HL-60/S4 treated with phorbol 12-myristate 13-acetate at 8.2 ng/mL for 4 days and 3 days (cell line): ENCODE measurements at regions not wholly inside any gene's neighbourhood (a gene's known extent, or its start where the extent isn't known, plus 50 kb on each side); places are given as distances from the start of the nearest gene placed in this dataset.

ENCODE experiments used
- in situ Hi-C: fragments of 300-500 bp; cut with MboI; formaldehyde crosslinking; loops from 2 replicates; pipeline ENCODE4 v1.15.0; 2022; ENCODE audit warnings: low sequenced_read_pairs

DNA sequence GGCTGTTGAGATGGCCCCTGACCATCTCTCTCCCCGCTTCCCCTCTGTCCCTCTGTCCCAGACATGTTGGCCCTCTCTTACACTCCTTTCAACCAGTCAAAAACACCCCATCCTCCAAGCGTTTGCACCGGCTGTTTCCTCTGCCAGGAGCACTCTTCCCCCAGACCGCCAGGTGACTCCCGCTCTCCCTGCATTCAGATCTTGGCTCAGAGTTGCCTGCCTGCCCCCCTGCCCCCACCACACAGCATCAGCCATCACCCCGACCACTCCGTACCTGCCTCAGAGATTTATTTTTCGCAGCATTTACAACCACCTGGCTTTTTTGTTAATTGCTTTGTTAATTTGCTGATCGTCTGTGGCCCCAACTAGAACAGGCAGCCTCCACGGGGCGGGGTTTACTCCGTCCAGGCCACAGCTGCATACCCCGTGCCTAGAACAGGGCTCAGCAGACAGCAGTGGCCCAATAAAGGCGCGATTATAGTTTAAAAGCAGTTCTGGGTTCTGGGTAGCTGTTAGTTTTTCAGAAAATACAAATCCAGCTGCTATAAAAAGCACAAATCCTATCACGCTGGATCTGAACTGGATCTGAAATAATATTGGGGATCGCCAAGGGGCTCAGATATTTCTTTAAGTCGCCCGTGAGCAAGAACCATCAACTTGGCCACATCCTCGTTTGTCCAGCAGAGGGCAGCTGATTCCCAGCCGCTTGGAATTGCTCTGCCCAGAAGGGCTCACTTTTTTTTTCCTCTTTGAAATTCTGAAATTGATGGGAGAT is 173.6 kb downstream of the IRF8 start:
- in situ Hi-C loops = no loop called here

DNA sequence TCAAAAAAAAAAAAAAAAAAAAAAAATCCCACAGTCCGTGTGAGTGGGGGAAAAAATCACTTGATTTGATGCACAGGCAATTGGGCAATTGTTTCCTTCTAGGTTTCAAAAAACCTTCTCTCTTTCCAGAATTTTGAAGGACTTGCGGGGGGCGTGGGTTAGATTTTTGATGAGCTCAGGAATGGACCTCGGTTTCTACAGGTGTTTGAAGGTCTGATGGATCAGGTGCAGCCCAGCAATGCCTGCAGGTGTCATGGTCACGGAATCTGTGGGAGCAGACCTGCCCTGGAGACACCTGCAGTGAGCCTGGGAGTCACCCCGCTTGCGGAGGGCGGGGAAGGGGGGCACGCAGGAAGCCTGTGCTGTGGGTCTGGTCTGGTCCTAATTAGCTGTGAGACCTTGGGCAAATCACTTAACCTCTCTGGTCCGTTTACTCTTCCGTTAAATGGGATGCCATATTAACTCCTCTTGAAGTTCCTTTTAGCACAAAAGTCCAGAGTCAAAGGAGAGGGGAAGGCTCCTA is 174.2 kb downstream of the IRF8 start:
- in situ Hi-C loops = no loop called here

DNA sequence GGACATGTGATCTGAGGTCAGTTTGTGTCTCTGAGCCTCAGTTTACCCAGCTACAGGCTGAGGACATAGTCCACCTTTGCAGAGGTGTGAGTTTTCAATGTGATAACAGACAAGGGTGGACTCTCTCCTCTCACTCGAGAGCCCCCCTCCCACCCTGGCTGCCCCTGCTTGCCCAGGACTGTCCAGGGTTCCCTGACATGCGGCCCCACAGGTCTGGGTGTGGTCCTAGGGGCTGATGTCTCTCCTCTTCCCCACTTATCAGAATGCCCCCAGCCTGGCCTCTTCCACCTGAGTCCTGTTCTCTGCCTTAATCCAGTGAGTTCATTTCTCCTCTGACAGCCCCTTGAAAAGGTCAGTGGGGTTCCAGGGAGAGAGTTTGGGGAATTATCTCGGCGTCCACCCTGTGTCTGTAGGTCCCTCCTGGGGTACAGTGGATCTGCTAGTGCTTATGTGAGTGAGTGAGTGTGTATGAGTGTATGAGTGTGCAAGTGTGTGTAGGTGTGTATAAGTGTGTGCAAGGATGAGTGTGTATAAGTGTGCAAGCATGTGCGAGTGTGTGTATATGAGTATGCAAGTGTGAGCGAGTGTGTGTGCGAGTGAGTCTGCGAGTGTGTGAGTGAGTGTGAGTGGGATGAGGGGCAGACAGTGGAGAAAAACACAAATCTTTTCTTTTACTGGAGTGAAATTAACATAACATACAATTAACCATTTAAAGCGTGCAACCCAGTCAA is 175.0 kb downstream of the IRF8 start:
- in situ Hi-C loops = no loop called here

DNA sequence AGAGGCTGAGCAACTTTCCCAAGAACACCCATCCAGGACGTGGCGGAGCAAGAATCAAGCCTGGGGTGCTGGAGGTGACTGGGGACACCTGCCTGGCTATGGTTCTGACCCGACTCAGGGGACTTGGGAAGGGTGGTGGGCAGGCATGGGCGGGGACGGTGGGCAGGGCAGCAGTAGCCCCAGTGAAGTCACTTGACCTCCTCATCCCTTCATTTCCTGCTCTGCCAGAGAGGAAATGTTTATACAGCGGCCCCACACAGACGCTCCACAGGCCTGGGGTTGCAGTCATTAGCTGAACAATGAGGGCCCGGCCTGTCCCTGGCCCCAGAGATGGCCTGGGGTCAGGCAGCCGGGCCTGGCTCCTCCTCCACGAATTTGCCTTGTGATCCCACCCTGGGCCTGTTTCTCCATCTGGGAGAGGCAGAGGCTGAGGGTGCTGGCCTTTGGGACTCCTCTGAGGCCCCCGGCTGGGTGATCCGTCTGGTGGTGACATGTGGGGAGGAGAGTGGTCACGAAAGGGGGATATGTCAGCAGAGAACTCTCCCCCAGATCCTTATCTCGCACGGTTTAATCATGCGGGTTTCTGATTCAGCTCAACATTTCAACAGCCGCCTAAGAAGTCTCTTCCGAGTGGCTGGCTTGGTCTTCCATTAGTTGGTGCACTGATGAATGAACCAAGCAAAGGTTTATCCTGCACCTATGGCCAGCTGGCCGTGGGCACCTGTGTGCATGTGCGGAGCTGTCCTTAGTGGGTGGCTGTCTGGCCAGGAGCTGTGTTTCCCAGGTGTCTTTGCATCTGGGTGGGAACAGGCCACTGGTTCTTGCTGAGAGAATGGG is 175.9 kb downstream of the IRF8 start:
- in situ Hi-C loops = loop anchor here (25.0 kb wide), 1 partner anchor 437 kb away; the partner anchor contains the start of gene FOXF1

DNA sequence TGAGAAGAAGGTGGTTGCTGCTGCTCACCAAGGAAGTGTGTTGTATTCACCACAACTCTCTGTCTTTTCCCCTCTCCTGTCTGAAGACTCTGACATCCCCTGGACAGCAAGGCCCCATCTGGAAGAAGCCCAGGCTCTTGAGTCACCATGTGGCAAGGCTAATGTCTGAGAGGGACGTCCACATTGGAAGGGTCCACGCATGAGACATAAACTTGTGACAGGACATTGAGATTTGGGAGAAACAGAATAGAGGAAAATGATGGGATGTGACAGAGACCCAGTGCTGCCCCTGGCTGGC is 176.5 kb downstream of the IRF8 start:
- in situ Hi-C loops = loop anchor here (25.0 kb wide), 1 partner anchor 437 kb away; the partner anchor contains the start of gene FOXF1

DNA sequence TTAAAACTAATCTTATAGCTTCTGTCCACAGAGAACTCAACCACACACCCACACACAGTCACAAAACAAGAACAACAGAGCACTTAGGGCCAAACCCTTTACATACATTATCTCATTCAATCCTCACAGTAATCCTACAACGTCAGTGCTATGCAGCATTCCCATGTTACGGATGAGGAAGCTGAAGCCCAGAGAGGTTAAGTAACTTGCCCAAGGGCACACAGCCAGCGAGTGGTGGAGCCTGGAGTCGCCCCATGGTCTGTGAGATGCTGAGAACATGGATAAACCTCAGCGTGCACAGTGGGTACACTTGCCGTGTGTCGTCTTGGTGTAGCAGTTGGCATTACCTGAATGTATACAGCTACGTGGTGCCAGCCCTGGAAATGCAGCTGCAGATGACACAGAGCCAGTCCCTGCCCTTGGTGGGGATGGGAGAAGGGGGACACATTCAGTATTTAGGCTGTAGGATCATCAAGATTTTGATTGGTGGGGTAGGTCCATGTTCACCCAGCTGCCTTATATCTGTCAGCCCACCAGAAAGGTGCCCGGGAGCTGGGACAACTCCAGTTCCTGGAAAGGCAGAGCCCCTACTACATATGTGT is 177.0 kb downstream of the IRF8 start:
- in situ Hi-C loops = loop anchor here (25.0 kb wide), 1 partner anchor 436 kb away; the partner anchor contains the start of gene FOXF1

DNA sequence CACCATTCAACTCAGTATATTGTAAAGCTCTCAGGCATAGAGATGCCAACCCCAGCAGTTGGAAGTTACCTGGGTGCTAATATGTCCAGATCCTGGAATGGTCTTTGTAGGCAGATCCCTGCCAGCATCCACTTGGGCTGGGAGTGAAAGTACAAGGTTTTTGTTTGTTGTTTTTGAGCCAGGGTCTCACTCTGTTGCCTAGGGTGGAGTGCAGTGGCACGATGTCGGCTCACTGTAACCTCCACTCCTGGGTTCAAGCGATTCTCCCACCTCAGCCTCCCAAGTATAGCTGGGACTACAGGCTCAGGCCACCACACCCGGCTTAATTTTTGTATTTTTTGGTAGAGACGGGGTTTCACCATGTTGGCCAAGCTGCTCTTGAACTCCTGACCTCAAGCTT is 177.6 kb downstream of the IRF8 start:
- in situ Hi-C loops = loop anchor here (25.0 kb wide), 1 partner anchor 436 kb away; the partner anchor contains the start of gene FOXF1

DNA sequence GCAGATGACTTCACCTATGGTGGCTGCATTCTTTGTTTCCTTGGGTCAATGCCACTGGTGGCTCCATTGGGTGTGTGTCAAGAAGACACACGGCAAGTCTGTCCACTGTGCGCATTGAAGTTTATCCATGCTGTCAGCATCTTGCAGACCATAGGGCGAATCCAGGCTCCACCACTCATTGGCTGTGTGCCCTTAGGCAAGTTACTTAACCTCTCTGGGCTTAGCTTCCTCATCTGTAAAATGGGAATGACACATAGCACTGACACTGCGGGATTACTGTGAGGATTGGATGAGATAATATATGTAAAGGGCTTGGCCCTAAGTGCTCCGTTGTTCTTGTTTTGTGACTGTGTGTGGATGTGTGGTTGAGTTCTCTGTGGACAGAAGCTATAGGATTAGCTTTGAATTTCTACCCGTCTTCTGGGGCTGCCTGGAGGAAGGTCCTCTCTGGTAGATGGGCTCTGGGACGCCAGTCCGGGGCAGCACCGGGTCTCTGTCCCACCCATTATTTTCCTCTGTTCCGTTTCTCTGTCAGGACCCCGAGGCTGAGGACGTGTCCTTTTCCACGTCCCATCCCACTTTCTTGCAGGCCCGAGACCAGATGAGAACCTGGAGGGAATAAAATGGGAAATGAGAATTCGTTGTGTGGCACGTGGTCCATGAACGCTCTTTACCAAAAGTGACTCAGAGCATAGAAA is 178.4 kb downstream of the IRF8 start:
- in situ Hi-C loops = loop anchor here (25.0 kb wide), 1 partner anchor 435 kb away; the partner anchor contains the start of gene FOXF1

DNA sequence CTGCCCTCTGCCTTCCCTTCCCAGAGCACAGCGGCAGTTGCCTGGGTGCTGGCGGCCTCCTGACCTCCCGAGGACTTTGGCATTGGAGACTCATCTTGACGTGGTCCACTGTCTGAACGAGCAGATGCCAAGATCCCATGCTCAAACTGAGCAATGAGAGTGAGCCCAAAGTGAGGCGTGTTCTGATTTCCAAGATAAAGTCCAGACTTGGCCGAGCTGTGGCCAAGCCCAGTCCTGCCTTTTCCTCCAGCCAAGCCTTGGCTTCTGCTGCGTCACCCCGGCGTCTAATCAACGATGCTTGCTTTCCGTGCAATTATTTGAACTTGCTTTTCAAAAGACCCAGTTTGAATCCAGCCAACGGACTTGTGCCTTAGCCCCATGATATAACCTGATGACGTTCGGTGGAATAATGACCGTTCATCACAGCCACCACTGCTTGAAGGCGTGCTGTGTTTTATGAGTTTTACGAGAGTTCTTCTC is 179.2 kb downstream of the IRF8 start:
- in situ Hi-C loops = loop anchor here (25.0 kb wide), 1 partner anchor 434 kb away; the partner anchor contains the start of gene FOXF1

DNA sequence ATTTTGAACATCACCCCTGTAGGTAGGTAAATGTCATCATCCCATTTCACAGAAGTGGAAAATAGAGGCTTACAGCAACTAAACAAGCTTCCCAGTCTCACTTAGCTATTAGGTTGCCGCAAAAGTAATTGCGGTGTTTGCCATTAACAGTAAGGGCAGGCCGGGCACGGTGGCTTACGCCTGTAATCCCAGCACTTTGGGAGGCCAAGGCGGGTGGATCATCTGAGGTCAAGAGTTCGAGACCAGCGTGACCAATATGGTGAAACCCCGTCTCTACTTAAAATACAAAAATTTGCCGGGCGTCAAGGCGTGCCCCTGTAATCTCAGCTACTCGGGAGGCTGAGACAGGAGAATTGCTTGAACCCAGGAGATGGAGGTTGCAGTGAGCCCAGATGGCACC is 179.7 kb downstream of the IRF8 start:
- in situ Hi-C loops = loop anchor here (25.0 kb wide), 1 partner anchor 434 kb away; the partner anchor contains the start of gene FOXF1

DNA sequence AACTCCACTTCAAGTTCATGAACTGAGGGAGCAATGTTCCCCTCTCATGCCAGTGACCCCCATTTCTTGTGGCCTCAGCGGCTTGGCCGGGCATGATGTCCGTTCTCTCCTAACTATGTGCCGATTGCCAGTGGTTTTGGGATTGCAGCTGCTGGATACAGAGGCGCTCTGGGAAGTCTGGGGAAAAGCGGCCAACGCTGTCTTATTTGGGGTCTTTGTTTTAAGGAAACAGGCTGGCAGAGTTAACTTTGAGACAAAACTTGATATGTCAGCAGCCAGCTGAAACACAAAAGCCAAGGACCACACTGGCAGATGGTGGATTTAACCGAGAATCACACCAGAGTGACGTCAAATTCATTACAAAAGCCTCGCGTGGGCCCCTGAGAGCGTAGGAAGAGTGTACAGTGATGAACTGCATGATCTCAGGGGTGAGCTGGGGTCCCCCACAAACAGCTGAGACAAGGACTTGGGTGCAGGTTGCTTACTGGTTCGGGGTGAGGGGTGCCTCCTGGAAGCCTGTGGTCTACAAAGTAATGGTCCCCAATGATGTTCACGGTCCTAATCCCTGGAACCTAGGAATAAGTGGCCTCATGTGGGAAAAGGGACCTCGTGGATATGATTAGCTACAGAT is 180.4 kb downstream of the IRF8 start:
- in situ Hi-C loops = loop anchor here (25.0 kb wide), 1 partner anchor 433 kb away; the partner anchor contains the start of gene FOXF1

DNA sequence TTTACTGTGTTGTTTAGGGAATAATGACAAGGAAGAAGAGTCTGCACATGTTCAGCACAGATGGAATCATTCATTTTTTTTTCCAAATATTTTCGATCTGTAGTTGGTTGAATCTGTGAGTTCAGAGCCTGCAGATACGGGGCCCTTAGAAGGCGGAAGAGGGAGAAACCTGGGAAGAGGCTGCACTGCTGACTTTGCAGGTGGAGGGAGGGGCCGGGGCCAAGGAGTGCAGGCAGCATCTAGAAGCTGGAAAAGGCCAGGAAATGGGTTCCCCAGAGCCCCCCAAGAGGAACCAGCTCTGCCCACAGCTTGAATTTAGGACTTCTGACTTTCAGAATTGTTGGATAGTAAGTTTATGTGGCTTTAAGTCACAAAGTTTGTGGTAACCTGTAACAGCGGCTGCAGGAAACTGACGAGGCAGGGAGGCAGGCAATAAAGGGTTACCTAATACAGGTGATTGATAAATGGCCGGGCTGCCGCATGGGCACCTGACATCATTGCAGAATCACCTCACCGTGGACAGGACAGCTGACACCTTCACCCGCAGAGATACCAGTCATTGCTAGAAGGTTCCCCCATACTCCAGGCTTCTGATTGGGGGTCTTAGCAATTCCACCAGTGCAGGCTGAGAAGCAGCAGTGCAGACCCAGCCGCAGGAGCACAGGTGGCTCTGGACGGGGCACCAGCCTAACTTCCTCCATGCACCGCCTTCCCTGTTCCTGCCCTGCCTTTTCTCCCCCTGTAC is 181.3 kb downstream of the IRF8 start:
- in situ Hi-C loops = loop anchor here (25.0 kb wide), 1 partner anchor 432 kb away; the partner anchor contains the start of gene FOXF1

DNA sequence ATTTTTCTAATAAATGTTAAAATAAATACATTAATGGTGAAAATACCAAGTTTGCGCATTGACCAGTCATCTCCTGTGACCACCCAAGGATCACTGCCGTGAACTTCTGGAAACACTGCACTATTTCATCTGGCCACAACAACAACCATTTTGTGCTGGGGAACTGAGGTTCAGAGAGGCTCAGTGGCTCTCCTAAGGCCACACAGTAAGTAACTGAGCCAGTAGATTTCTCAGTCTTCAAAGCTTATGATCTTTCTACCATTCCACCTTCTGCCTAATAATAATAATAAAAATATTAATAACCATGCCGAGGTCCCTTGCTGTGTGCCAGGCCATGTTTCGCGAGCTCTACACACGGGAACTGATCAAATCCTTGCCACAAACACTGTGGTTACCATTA is 182.0 kb downstream of the IRF8 start:
- in situ Hi-C loops = loop anchor here (25.0 kb wide), 1 partner anchor 431 kb away; the partner anchor contains the start of gene FOXF1

DNA sequence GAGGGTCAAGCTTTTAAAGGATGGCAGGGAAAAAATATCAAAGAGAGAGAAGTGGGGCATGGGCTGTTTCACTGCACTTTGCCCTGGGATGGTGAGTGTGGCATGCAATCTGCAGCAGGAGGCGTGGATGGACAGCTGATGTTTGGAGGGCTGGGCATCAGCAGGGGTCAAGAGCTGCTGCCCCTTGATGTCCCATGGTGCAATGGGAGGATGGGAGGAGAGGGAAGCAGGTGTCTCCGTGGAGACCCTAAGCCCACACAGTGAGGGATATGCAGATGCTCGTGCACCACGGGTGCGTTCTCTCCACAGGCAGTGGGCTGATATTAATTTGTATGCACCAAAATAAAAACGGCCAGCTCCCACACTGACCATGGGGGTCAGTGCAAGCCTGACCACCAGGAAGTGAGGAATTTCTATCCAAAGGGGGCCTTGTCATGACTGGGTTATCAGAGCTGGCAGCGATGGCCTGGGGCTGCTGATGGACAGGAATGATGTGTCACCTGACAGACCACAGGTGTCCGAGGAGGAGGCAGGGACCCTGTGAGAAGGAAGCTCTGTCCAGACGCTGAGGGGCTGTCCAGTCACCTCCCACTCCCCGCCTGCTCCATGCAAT is 183.6 kb downstream of the IRF8 start:
- in situ Hi-C loops = loop anchor here (25.0 kb wide), 1 partner anchor 430 kb away; the partner anchor contains the start of gene FOXF1

DNA sequence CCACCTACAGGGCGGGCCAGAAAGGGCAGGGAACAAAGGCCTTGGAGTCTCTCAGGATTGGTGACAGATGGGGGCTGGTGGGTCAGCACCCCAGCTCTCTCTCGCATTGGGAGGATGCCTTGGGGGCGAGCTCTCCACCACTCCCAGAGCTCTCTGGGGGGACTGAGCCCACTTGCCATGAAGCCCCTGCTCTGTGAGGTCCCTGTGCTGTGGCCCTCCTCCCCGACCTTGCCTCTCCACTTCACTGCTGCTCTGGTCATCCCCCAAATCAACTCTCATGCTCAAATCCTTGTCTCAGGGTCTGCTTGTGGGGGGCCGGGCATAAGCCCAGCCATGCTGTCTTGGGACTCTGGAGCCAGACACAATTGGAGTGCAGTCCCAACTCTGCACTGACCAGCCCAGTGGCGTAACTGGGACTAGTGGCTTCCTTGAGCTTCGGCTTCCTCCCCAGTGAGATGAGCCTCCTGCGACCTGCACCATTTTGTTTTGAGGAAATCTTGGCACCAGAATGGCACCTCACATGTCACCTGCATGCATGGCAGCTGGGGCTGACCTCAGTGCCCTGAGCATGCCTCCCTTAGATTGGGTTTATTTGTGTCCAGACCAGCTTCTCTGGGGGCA is 184.5 kb downstream of the IRF8 start:
- in situ Hi-C loops = loop anchor here (25.0 kb wide), 1 partner anchor 429 kb away; the partner anchor contains the start of gene FOXF1

DNA sequence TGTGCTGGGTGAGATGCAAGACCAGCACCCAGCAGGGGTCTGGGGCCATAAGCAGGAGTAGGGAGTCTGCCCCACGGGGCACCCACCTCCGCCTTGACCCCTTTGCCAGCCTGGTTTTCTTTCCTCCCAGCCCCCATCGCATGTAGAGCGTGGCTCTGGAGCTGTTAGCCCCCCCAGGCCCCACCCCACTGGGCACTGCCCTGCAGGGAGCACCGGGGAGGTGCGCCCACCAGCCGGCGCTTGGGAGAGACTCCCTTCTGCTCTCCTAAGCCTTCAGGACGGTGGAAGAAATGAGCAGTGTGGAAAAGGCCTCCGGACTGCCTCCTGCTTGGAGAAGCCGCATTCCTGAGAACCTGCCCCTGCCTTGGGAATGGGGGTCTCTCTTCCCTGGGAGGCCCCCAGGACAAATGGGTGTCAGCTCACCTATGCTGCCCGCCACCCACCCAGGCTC is 186.2 kb downstream of the IRF8 start:
- in situ Hi-C loops = loop anchor here (25.0 kb wide), 1 partner anchor 427 kb away; the partner anchor contains the start of gene FOXF1

DNA sequence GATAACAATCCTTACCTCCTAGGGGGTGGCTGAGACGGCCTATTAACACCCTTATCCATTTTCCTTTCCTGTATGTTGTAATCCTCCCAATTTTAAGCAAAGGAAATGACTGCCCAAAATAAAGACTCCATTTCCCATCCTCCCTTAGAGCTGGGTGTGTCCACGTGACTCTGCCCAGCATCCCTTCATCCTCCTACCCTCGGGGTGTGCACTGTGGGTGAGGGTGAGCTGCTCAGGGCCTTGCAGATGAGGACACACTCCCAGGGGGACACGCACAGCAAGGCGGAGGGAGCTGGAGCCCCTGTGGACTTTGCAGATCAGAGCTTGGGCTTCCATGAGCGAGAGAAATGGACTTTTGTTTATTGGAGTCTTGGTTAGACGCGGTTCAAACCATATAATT is 186.8 kb downstream of the IRF8 start:
- in situ Hi-C loops = loop anchor here (25.0 kb wide), 1 partner anchor 427 kb away; the partner anchor contains the start of gene FOXF1
